K562 (cell line): ENCODE measurements at regions not wholly inside any gene's neighbourhood (a gene's known extent, or its start where the extent isn't known, plus 50 kb on each side); places are given as distances from the start of the nearest gene placed in this dataset.

Experiments
- ATAC-seq: fragments of 200-7000 bp; cut with Tn5 transposase; 3 replicates; pipeline ENCODE4 v1.9.1; 2020; ENCODE audit warnings: moderate library complexity
- BruUV-seq: library from RNA; stranded (reverse); fragments of 400-500 nt; replicated peaks from 2 replicates; lab custom pipeline; 2021; lab: Mats Ljungman, UMichigan
- CTCF ChIA-PET: fragments of 300-600 bp; formaldehyde crosslinking; extraction: SDS; loops from one replicate; lab custom pipeline; 2021; ENCODE audit warnings: low intra/inter-chr PET ratio; lab: Yijun Ruan, JAX
- POLR2A ChIA-PET: fragments of 300-600, 350-650 bp; sonication (Branson Sonifier 250); formaldehyde crosslinking; extraction: SDS; loops from one replicate; lab custom pipeline; 2021; ENCODE audit warnings: antibody characterized with exemption, inconsistent platforms; lab: Yijun Ruan, JAX
- DNase-seq, 4 experiments: peaks; one replicate each; pipeline versions ENCODE4 v3.0.0 to v3.0.0-alpha.2; 2011 to 2018; ENCODE audit warnings: low spot score in 3 of 4, mixed read lengths in 3 of 4; ENCODE audit errors: extremely low read depth in 1 of 4
- FAIRE-seq: peaks from 2 replicates; lab custom pipeline; 2011; peaks lifted over from hg19 to GRCh38; lab: Jason Lieb, UNC
- H2AFZ ChIP-seq: 2 replicates; pipeline ENCODE4 v1.6.0; 2011; ENCODE audit warnings: low read depth, low read length, control low read depth, inconsistent platforms
- H3K27ac ChIP-seq: fragments of 200-600 bp; 3 replicates; pipeline ENCODE4 v1.8.0; 2011; ENCODE audit warnings: low read depth, mild to moderate bottlenecking, control low read depth, inconsistent platforms, low read length, moderate library complexity, mixed read lengths; ENCODE audit errors: extremely low read depth
- H3K27me3 ChIP-seq, 2 experiments: fragments of 300-600 bp in 1 of 2; 2 replicates in 1 of 2; 3 replicates in 1 of 2; pipeline versions ENCODE4 v1.6.0 to v1.8.0; 2011; ENCODE audit warnings: inconsistent platforms in 2 of 2, low read length in 2 of 2, mild to moderate bottlenecking in 1 of 2, mixed read lengths in 1 of 2, moderate library complexity in 1 of 2; ENCODE audit not compliant: control insufficient read depth in 2 of 2, insufficient read depth in 2 of 2
- H3K36me3 ChIP-seq: fragments of 300-600 bp; 3 replicates; pipeline ENCODE4 v1.8.0; 2011; ENCODE audit warnings: mild to moderate bottlenecking, low read length, inconsistent platforms; ENCODE audit not compliant: control insufficient read depth, insufficient read depth
- H3K4me1 ChIP-seq, 2 experiments: fragments of 200-600 bp in 1 of 2; replicated peaks in 1 of 2; 2 replicates in 1 of 2; 3 replicates in 1 of 2; pipeline versions ENCODE4 v1.5.1 to v1.8.0; 2011; ENCODE audit warnings: inconsistent platforms in 2 of 2, low read length in 2 of 2, mild to moderate bottlenecking in 1 of 2, mixed read lengths in 1 of 2, moderate library complexity in 1 of 2; ENCODE audit not compliant: control insufficient read depth in 2 of 2, insufficient read depth in 2 of 2
- H3K4me2 ChIP-seq: 2 replicates; pipeline ENCODE4 v1.6.1; 2011; ENCODE audit warnings: low read length, control low read depth, inconsistent platforms, mixed read lengths; ENCODE audit not compliant: insufficient read depth
- H3K4me3 ChIP-seq: fragments of 200-600 bp; sonication (generic), shearing (Covaris generic); 2 replicates; pipeline ENCODE4 v1.5.1; 2016; ENCODE audit warnings: control low read depth, inconsistent platforms
- H3K79me2 ChIP-seq: fragments of 200-600 bp; 3 replicates; pipeline ENCODE4 v1.8.0; 2011; ENCODE audit warnings: low read length, inconsistent platforms; ENCODE audit not compliant: control insufficient read depth, insufficient read depth
- H3K9ac ChIP-seq, 2 experiments: 2 replicates each; pipeline versions ENCODE4 v1.6.0 to v1.6.1; 2011; ENCODE audit warnings: low read depth in 2 of 2, low read length in 2 of 2, control low read depth in 1 of 2, inconsistent platforms in 1 of 2, mild to moderate bottlenecking in 1 of 2, mixed read lengths in 1 of 2; ENCODE audit not compliant: insufficient read depth in 1 of 2
- H3K9me1 ChIP-seq: one replicate; pipeline ENCODE4 v1.6.0; 2011; ENCODE audit warnings: inconsistent platforms, mild to moderate bottlenecking, low read length, moderate library complexity; ENCODE audit not compliant: control insufficient read depth, insufficient read depth
- H3K9me3 ChIP-seq: replicated peaks from 2 replicates; pipeline ENCODE4 v1.5.1; 2011; ENCODE audit warnings: low read depth, low read length, inconsistent platforms; ENCODE audit not compliant: control insufficient read depth, insufficient read depth
- H4K20me1 ChIP-seq: replicated peaks from 2 replicates; pipeline ENCODE4 v1.6.1; 2011; ENCODE audit warnings: low read length, inconsistent platforms, mixed read lengths; ENCODE audit not compliant: control insufficient read depth, insufficient read depth
- FOSL1 ChIP-seq: fragments of 200-800 bp; sonication (Bioruptor generic); conservative IDR thresholded peaks from 2 replicates; pipeline ENCODE4 v1.6.1; 2016; ENCODE audit warnings: missing genetic modification characterization, missing compliant biosample characterization
- ILF3 ChIP-seq: fragments of 450-650 bp; IDR thresholded peaks from 2 replicates; pipeline ENCODE4 v1.6.1; 2018; ENCODE audit warnings: antibody characterized with exemption, mild to moderate bottlenecking, moderate library complexity, borderline replicate concordance
- PHF20 ChIP-seq: fragments of 450-650 bp; IDR thresholded peaks from 2 replicates; pipeline ENCODE4 v1.6.1; 2018; ENCODE audit not compliant: partially characterized antibody
- SNAPC5 ChIP-seq: fragments of 250-450 bp; sonication (Bioruptor Pico); IDR thresholded peaks from 2 replicates; pipeline ENCODE4 v1.8.0; 2021; ENCODE audit warnings: moderate library complexity, mild to moderate bottlenecking, inconsistent platforms
- TCF15 ChIP-seq: fragments of 250-450 bp; sonication (Bioruptor Pico); IDR thresholded peaks from 2 replicates; pipeline ENCODE4 v1.8.0; 2022; ENCODE audit warnings: moderate library complexity, mild to moderate bottlenecking, inconsistent platforms
- ZNF175 ChIP-seq: fragments of 200-800 bp; sonication (Bioruptor generic); IDR thresholded peaks from 2 replicates; pipeline ENCODE4 v1.6.1; 2016; ENCODE audit warnings: low read depth, mild to moderate bottlenecking, missing genetic modification characterization, missing compliant biosample characterization
- WGBS: fragments of 100-300 bp; shearing (Covaris generic); methylation state at CpG from one replicate; pipeline ENCODE4 v1.1.6; 2016; ENCODE audit warnings: low coverage, mixed read lengths; ENCODE audit not compliant: insufficient coverage; ENCODE audit errors: missing lambda C conversion rate; 5-methylcytosine and 5-hydroxymethylcytosine counted together
- in situ Hi-C: fragments of 300-500 bp; cut with MboI; formaldehyde crosslinking; loops from 4 replicates; pipeline ENCODE4 v1.15.0; 2018; ENCODE audit warnings: inconsistent platforms, mixed read lengths
- intact Hi-C: fragments of 100-400 bp; cut with micrococcal nuclease; formaldehyde crosslinking; loops from 2 replicates; pipeline ENCODE4 v1.14.2; 2022
- TF ChIP-seq, protein P1 (sequence below): fragments of 250-450 bp; sonication (Bioruptor Pico); IDR thresholded peaks from 2 replicates; pipeline ENCODE4 v1.4.0; 2020; ENCODE audit warnings: mild to moderate bottlenecking
- TF ChIP-seq, protein P2 (sequence below): fragments of 450-650 bp; IDR thresholded peaks from 2 replicates; pipeline ENCODE4 v1.6.1; 2017; ENCODE audit warnings: mild to moderate bottlenecking, moderate library complexity

GRCh38 chr5:108615216-108615615, 132.5 kb upstream of the FER start:
- CTCF ChIA-PET = no interaction called here
- Histone ChIP-seq H3K4me1 (no peaks in the 10 kb centered on the region), H3K36me3 (no peaks in the 10 kb centered on the region), H3K4me3 (no peak overlapping the region), H2AFZ (no peak overlapping the region), H3K27ac (no peak overlapping the region), H3K9ac (no peak overlapping the region), H3K9me1 (no peaks in the 10 kb centered on the region), H3K4me2 (no peak overlapping the region), H4K20me1 (no peaks in the 10 kb centered on the region), H3K27me3 (no peaks in the 10 kb centered on the region), H3K79me2 (no peaks in the 10 kb centered on the region), H3K9me3 (no peaks in the 10 kb centered on the region)
- WGBS = 0% methylated on average over 2 of the region's 2 CpGs
- DNase-seq (no peak), ATAC-seq (no peak), FAIRE-seq (no peak)
- in situ Hi-C loops = no loop called here
- intact Hi-C loops = no loop called here
- 0 out of 2 replicates have a peak, but pooled peaks have one; percentile 20 for TF ChIP-seq FOSL1
- TF ChIP-seq ILF3 = no peak
- POLR2A ChIA-PET = interaction anchor here (0.5 kb wide), 1 partner anchor 1059 kb away, joined by 3 read pairs; no protein-coding TSS in a partner anchor
- no TSS peak for BruUV-seq

GRCh38 chr5:108607421-108607820, 140.3 kb upstream of the FER start:
- no TSS peak for BruUV-seq
- DNase-seq = no peak
- CTCF ChIA-PET = no interaction called here
- TF ChIP-seq ZNF175 (CRISPR knock-in tag) = no peak
- no peak for TF ChIP-seq TCF15 (CRISPR knock-in tag)
- TF ChIP-seq, protein P1, sequence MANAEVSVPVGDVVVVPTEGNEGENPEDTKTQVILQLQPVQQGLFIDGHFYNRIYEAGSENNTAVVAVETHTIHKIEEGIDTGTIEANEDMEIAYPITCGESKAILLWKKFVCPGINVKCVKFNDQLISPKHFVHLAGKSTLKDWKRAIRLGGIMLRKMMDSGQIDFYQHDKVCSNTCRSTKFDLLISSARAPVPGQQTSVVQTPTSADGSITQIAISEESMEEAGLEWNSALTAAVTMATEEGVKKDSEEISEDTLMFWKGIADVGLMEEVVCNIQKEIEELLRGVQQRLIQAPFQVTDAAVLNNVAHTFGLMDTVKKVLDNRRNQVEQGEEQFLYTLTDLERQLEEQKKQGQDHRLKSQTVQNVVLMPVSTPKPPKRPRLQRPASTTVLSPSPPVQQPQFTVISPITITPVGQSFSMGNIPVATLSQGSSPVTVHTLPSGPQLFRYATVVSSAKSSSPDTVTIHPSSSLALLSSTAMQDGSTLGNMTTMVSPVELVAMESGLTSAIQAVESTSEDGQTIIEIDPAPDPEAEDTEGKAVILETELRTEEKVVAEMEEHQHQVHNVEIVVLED = no peak
- TF ChIP-seq, protein P2, sequence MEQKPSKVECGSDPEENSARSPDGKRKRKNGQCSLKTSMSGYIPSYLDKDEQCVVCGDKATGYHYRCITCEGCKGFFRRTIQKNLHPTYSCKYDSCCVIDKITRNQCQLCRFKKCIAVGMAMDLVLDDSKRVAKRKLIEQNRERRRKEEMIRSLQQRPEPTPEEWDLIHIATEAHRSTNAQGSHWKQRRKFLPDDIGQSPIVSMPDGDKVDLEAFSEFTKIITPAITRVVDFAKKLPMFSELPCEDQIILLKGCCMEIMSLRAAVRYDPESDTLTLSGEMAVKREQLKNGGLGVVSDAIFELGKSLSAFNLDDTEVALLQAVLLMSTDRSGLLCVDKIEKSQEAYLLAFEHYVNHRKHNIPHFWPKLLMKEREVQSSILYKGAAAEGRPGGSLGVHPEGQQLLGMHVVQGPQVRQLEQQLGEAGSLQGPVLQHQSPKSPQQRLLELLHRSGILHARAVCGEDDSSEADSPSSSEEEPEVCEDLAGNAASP = no peak
- TF ChIP-seq SNAPC5 = no peak
- no peak for TF ChIP-seq PHF20

More at GRCh38 chr5:108607421-108607820, 140.3 kb upstream of the FER start:
- Histone ChIP-seq H3K9me1 (no peaks in the 10 kb centered on the region), H3K4me3 (no peak overlapping the region), H3K27ac (no peak overlapping the region), H2AFZ (no peak overlapping the region), H3K4me1 (no peaks in the 10 kb centered on the region), H4K20me1 (no peaks in the 10 kb centered on the region), H3K9ac (no peak overlapping the region), H3K4me2 (no peak overlapping the region), H3K27me3 (no peaks in the 10 kb centered on the region), H3K9me3 (no peaks in the 10 kb centered on the region), H3K79me2 (no peaks in the 10 kb centered on the region), H3K36me3 (no peaks in the 10 kb centered on the region)
- FAIRE-seq (no peak), ATAC-seq (no peak)
- POLR2A ChIA-PET = no interaction called here
- 0% methylated on average over 1 of the region's 1 CpG for WGBS
- intact Hi-C loops (no loop called here), in situ Hi-C loops (no loop called here)
